ENCODE measurements at regions not wholly inside any gene's neighbourhood (a gene's known extent, or its start where the extent isn't known, plus 50 kb on each side); places are given as distances from the start of the nearest gene placed in this dataset.
"Not testable (repeated sequence)": the region's sequence is repeated elsewhere in the genome, so short reads cannot be mapped to it uniquely, and the experiment has no call there.

GRCh38 chr9:34802916-34803315 lies 93.0 kb upstream of the CCL21 start:
- DNase-seq (ENCODE audit: low spot score) = no peak
- in situ Hi-C loops (cut with HindIII; ENCODE audit: low sequenced_read_pairs) = no loop called here

GRCh38 chr9:34797367-34797766 lies 87.4 kb upstream of the CCL21 start:
- DNase-seq (ENCODE audit: low spot score) = no peak
- in situ Hi-C loops (cut with HindIII; ENCODE audit: low sequenced_read_pairs) = no loop called here

GRCh38 chr9:34796924-34797323 lies 87.0 kb upstream of the CCL21 start:
- no peak for DNase-seq (ENCODE audit: low spot score)
- in situ Hi-C loops (cut with HindIII; ENCODE audit: low sequenced_read_pairs) = no loop called here

- no peak for DNase-seq (ENCODE audit: low spot score)
- in situ Hi-C loops (cut with HindIII; ENCODE audit: low sequenced_read_pairs) = no loop called here
These were observed 83.5 kb upstream of the CCL21 start for GRCh38 chr9:34793428-34793827.

- no peak for DNase-seq (ENCODE audit: low spot score)
- in situ Hi-C loops (cut with HindIII; ENCODE audit: low sequenced_read_pairs) = no loop called here
These were observed 74.1 kb upstream of the CCL21 start for GRCh38 chr9:34783951-34784487.

- DNase-seq (ENCODE audit: low spot score) = no peak
- in situ Hi-C loops (cut with HindIII; ENCODE audit: low sequenced_read_pairs) = no loop called here
These were observed 72.4 kb upstream of the CCL21 start for GRCh38 chr9:34782372-34782771.

- DNase-seq (ENCODE audit: low spot score) = no peak
- in situ Hi-C loops (cut with HindIII; ENCODE audit: low sequenced_read_pairs) = no loop called here
These were observed 67.7 kb upstream of the CCL21 start for GRCh38 chr9:34777666-34778065.

GRCh38 chr9:34773955-34774354 lies 64.0 kb upstream of the CCL21 start:
- DNase-seq (ENCODE audit: low spot score) = no peak
- in situ Hi-C loops (cut with HindIII; ENCODE audit: low sequenced_read_pairs) = no loop called here

GRCh38 chr9:34773306-34773910 lies 63.5 kb upstream of the CCL21 start:
- DNase-seq (ENCODE audit: low spot score) = no peak
- in situ Hi-C loops (cut with HindIII; ENCODE audit: low sequenced_read_pairs) = no loop called here

GRCh38 chr9:34771007-34771406 lies 61.1 kb upstream of the CCL21 start:
- in situ Hi-C loops (cut with HindIII; ENCODE audit: low sequenced_read_pairs) = no loop called here

GRCh38 chr9:34767087-34767486 lies 57.2 kb upstream of the CCL21 start:
- DNase-seq (ENCODE audit: low spot score); in situ Hi-C loops (cut with HindIII; ENCODE audit: low sequenced_read_pairs): not testable (repeated sequence)

More at GRCh38 chr9:34771007-34771406, 61.1 kb upstream of the CCL21 start:
- no peak for DNase-seq (ENCODE audit: low spot score)

GRCh38 chr9:34760196-34761040 lies 50.5 kb upstream of the CCL21 start:
- DNase-seq (ENCODE audit: low spot score); in situ Hi-C loops (cut with HindIII; ENCODE audit: low sequenced_read_pairs): not testable (repeated sequence)
